Stimulated activated CD8-positive, alpha-beta memory T cell treated with anti-CD3 and anti-CD28 coated beads, Interleukin-15, amount 100 ng/mL, for 4 hours (primary cell): ENCODE measurements at regions not wholly inside any gene's neighbourhood (a gene's known extent, or its start where the extent isn't known, plus 50 kb on each side); places are given as distances from the start of the nearest gene placed in this dataset.
"Not testable (repeated sequence)": the region's sequence is repeated elsewhere in the genome, so short reads cannot be mapped to it uniquely, and the experiment has no call there.

Experiments used
- DNase-seq, 2 donors: peaks; one replicate each; pipeline ENCODE4 v3.0.0-alpha.2; 2020; ENCODE audit warnings: low read depth in 2 of 2

DNA sequence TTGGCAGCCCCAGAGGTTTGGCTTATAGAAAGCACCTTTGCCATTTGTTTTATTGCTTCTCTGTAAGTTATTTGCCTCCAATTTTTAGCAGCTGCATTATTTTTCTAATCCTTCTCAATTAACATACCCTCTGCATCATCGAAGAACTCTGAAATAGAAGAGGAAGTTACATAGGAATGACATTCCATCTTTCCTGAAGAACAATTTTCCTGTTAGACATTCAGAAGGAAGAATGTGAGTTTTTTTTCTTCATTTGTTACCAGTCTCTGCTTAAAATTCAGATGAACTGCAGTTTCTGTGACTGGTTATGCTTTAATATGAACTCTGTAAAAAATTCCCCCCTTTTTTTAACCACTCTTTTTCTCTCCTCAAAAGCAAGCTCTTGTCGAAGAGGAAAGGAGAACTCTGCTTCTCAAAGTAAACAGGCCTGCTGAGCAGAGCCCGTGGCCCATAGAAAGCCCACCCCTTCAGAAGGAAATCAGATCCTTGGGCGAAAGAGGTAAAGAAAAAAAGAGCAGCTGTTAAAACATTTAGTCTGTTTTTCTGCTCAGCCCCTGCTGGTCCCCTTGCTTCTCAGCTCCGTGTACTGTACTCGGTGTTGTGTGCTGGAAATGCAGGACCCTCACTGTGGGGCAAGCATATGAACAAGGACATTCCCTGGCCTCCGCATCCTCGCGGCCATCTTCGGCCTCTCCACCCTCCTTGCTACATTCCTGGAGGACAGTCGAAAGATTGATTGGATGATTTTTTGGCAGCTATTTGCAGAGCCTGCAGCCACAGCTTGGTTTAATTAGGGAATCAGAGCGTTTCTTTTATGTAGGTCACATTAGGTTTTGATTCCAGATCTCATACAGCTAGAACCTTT, 164.4 kb upstream of the LRIG3 start:
- DNase-seq, result no peak

DNA sequence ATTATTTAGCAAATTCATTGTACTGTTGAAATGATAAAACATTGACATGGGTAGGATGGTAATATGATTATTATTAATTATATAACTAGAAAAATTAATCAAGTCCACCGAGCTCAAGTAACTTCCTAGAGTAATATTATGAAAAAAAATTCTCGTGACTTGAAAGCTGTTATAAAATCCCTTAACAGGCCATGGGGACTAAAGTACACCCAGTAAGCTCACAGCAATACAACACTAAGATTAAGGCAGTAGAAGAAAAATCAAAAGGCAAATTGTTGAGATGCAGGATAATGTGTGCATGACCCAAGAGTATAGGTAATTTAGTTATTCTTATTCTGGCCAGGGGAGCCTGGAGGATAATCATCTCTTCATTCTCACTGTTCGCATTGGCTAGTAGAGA, 162.6 kb upstream of the LRIG3 start:
- no peak for DNase-seq

DNA sequence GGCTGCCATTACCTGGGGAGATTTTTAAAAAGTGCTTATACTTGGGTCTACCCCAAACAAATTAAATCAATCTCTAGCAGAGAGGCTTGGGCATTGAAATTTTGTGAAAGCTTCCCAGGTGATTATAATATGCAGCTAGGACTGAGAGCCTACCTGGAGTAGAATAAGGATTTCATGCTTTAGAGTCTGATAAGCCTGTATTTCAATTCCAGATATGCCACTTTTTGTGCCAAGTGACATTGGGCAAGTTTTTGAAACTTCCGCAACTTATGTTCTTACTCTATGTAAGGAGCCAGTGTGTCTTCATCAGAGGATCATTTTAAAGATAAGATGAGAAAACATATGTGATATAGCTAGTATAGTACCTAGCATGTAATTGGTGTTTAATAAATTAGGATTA, 159.8 kb upstream of the LRIG3 start:
- no peak for DNase-seq

DNA sequence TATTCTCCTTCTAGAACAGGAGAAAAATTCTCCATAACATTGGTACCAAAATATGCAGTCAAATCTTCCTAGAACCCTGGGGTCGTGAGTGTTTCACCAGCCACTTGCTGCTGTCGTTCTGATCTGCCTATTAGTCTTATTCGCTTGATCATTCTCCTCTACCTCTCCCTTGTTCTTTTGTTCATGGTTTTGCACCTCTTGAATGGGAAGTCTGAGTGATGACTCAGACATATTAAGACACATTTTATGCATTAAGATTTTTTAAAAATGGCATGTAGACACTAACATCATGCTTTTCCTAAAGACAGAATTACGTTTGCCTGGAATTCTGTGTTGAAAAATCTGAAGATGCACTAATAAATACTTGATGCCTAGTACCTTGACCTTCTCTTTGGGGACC, 159.2 kb upstream of the LRIG3 start:
- no peak for DNase-seq

DNA sequence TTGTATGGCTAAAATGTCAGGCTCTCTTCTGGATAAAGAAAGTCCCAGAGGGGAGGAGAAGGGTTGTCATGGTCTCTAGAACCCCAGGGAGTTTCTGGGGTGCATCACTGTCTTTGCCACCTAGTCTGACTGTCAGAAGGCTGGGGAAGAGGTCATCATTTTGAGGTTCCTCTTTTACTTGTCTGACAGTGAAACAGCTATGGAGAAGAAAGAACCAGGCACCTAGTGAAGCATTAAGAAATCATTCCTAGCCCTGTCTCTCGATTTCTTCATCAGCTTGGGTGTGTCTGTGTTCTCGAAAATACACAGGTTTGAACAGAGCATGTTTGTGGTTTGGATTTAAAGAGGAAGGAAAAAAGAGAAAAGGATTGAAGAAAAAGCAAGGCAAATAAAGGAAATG, 158.7 kb upstream of the LRIG3 start:
- DNase-seq, result no peak

DNA sequence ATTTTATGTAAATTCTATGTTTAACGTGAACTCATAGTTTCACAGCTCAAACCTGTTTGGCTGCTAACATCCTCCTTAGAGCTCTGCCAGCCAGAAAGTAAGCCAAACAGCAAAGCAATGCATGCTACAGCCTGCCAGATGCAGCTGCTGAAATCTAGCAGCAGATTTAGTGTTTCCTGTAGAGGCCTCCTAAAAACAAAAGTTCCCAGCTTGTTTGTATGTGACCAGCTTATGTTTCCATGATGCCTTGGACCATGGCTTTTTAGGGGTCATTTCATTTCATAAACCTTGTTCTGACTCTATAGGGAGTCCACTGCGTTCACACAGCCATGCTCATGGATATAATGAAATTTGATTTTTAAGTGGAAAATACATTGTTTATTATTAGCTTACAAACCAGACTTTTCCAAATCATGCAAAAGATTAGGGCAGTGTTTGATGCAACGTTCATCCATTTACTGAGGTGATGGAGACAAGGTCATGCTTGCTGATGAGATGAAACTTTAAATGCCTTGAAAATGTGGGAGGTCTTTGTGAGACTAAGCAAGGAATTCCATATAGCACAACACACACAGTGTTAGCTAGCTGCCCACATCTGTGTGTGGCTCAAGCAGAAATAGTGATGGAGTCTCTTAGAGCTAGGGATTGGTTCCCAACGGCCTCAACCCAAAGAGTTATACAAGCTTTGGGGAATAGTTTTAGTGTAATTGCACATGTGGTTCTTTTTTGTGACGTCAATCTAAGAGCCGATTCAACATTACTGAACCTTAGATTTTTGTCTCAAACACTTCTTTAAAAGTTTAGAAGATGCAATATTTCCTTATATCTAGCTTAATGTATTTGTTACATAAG, 157.5 kb upstream of the LRIG3 start:
- no peak for DNase-seq

DNA sequence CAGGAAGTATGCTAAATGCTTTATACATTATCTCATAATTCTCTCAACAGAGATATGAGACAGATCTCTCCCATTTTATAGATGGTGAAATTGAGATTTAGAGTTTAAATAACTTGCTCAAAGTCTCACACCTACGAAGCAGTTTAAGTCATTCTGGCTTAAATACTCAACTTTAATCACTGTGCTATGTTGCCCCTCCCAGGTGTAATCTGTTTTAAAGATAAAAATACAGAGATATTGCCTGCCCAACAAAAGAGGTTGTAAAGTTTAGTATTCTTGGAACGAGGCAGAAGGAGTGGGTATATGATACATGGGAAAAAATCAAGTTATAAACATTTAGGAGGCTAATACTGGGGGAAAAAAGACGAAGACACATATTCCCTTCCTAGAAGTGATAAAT, 156.8 kb upstream of the LRIG3 start:
- DNase-seq, result no peak

DNA sequence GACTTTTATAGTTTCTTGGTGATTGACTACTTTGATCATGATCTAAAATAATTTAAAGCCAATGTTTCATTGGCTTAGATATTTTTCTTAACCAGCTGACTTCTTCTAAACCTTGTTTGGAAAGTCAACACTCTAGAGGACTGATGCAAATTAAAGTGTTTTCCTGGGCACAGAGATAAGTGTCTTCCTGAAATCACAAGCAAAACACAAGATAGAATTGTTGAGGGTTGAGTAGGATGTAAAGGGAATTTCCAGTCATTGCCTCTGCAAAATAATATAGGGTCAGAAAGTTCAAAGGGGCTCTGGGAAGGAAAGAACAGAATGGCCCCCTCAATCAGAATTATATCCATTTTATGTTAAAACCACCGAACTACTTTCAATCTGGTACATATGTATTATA, 156.3 kb upstream of the LRIG3 start:
- DNase-seq, result no peak

DNA sequence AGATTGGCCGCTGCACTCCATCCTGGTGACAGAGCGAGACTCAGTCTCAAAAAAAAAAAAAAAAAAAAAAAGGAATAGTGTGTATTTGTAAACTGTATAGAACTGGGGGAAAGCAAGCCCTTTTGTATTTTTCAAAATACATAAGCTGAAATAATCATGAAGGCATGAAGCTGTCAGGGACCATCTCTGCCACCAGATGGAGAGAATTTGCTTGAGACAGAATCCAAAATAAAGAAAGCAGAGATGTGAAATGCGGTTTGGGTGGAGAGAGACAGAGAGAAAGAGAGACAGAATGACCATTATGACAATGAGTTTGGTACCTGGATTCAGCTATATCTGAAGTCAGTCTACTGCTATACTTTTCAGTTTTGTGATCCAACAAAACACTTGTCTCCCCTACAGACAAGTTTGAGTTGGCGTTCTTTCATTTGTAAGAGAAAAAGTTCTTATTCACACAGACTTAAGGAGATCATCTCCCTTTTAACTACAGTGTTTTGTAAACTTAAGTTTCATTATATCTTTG, 155.7 kb upstream of the LRIG3 start:
- no peak for DNase-seq

DNA sequence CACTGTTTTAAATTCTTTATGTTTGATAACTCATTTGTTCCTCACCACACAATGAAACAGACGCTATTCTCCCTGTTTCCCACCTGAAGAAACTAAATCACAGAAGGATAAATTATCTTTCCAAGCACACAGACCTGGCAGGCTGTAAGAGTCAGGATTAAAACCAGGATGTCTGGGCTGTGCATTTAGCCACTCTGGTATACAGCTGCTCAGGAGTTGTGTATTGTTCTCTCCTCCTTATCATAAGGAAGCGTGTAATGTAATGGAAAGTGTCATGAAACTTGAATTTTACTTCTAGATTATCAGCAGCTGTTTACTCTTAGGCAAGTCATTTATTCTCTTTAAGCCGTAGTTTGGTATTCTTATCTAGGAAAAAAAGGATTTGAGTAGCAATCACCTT, 154.8 kb upstream of the LRIG3 start:
- DNase-seq, result no peak

DNA sequence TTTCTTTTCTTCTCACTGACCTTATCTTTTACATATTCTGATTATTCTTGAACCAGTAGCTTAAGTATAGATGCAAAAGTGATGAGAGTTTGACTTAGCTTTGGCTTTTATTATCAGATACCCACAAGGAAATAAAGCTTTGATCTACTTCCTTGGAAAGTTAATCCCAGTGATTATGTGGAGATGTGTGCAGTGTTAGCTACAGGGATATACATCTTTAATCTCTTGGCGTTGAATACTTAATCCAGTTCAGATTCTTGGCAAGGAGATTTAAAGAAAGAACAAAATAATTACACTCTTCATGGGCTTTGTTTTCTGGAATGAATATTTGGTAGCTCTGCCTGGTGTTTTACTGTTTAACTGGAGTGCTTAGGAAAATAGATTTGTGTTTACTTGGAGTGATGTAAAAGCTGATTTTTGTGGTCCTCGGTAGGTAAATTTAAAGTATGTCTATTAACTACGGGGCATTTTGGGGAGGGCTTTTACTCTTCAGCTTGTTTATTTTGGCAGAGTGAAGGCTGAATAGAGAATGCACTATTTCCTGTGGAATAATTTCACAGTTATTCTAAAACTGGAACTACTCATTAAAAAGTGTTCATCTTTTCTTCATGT, 150.1 kb upstream of the LRIG3 start:
- DNase-seq, result no peak

DNA sequence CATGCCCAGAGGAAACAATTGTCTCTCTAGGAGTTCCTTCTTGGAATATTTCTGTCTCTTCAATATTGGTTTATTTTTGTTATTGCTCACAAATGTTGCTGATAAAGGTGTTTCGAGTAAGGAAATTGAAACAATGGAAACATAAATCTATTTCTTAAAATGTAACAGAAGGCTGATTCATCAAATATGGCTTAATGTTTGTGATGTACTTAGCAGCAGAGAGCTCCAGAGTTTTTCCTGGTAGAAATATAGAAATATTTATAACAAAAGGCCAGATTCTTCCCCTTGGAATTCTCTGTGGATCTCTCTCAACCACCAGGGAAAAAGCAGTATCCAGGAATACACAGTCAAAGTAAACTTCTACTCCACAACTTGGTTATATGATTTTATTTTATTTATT, 149.2 kb upstream of the LRIG3 start:
- no peak for DNase-seq

DNA sequence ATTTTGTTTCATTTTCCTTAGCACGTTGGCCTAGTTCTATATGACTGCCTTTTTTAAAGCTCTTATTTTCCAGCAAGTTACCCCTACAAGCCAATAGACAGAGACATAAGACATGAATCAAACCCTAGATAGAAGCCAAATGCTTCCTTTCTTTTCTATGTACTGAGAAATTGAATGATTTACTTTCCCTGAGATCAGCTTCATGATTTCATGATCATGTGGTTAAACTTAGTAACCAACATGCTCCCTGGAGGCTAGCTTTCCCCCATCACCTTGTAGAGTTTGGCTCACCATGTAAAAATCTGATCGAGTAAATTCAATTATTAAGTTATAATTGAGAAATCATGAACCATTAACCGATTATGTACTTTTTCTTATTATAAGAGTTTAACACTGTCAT, 148.1 kb upstream of the LRIG3 start:
- no peak for DNase-seq

DNA sequence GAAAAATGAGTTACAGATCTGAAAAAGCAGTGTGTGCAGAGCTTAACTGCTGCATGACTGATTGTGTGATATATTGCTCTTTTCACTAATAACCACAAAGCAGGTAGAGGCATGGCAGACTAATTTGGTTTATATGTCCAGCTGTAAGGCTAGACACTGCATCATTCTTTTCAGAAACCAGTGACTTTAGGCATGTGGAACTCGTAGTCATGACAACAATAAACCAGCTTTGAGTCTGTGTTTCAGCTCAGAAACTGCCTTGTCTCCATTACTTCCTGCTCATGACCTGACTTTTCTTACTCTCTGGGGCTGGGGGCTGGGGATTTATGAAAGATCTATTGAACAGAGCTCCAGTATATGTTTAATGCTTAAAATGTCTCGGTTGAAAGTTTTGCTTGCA, 146.8 kb upstream of the LRIG3 start:
- no peak for DNase-seq

DNA sequence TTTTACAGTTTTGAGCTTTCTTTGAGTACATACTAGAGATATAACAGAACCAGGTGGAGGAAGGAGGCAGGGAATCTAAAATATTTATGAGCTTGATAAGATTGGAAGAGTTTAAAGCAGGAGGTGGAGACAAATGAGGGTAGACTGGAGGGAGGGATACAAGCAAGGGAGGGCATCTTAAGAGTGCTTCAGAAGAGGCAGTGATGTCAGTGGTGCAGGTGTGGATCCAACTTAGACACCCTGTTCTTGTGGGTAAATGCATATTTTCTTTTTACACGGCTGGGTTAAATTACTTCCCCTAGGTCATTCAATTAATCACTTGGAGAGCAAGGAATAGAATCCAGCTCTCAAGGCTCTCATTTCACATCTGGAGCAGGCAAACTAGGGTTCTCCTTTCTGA, 146.1 kb upstream of the LRIG3 start:
- DNase-seq, result no peak

DNA sequence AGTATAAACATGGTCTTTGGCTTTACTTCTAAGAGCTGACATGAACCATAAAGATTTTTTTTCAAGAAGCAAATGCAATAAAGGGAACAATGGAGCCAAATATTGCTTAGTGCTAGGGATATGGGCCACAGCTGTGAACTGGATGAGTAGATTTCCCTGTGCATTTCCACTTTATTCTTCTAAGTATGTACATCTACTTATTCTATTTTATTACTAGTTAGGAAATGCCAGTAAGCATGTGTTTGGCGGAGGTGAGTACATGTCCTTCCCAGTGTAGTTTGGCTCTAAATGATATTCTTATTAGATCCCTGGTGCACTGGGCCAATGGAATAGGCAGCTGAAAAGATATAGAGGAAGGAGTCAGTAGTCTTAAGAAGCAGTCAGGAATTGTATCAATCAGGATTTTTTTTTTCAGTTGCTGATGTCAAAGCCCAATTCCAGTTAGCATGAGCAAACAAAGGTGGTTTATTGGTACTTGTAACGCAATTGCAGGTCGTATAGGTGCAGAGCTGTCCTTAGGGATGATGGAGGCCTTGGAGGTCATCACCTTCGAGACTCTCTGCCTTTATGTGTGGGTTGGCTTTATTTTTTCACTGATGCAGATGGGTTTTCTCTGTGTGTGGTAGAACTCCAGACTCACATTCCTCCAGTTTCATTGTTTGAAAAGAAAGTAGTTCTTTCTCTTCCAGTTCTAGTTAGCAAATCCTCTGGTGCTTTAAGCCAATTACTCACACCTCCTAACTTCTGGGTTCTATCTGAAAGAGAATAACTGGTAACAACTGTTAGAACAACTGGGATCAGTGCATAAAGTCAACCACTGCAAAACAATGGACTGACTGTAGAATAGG, 139.0 kb upstream of the LRIG3 start:
- DNase-seq, result no peak

DNA sequence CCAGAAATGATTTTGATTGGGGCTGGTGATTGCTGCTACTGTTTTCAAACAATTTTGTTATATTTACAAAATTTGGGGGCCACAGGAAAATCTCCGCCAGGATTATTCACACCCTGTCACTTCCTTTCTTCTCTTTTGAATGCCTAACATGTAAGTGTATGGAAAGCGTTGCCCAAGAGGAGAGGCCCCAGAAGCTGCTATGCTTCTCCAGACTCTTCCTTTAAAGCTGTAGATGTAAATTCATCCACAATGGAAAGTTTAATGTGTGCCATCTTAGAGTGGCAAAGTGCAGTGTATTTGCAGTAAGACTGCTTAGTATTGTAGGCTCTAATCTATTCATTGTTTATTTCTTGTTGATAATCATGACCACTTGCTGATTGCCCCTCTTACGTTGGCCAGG, 136.7 kb upstream of the LRIG3 start:
- DNase-seq, result no peak

DNA sequence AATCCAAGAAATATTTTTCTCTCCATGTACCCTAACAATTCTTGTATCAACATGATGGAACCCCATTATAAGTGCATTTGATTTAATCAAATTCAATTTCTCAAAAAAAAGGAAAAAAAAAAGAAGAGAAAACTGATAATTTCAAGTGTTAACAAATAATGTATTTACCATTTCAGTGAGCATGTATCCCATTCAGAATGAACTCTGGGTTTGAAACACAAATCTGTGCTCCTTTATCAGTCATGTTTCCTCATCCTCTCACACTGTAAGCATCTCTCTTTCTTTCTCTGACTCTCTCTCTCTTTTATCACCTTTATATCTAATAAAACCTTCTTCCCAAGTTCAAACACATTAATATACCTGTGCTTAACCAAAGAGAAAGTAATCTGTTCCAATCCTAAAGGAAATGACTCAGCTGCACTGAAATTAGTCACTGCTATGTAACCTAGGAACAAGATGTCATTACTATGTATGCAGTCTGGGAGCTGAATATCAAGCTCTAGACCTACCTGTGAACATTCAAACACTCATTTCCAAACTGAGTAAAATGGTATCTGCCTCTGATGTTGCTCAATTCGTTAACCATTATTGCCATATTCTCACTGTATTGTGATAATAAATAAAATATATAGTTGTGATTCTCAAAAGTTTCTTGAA, 135.0 kb upstream of the LRIG3 start:
- DNase-seq, result no peak

DNA sequence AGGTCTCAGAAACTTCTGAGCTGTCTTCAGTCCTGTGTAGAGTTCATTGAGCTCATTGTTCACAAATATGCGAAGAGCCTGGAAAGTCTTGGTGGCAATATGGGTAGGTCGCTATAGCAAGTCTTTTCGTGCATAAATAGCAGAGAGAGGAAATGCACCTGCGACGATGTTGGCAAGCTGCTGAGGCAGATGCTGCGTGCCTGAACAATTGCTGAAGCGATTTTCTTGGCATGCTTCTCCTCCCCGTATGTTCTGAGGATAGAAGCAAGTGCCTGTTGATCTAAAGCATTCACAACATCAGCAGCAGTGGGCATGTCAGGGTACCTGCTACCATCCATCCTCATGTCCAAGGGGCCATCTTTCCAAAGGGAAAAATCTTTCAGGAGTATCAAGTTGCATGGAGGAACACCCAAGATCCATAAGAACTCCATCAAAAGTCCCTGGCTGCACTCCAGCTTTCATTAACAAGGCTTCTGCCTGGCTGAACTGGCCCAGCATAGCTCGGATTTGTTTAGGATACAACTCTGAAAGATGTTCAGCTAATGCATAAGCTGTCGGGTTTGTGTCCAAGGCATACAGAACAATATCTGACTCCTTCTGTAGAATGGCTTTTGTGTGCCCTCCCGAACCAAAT, 133.1 kb upstream of the LRIG3 start:
- DNase-seq, result not testable (repeated sequence)

DNA sequence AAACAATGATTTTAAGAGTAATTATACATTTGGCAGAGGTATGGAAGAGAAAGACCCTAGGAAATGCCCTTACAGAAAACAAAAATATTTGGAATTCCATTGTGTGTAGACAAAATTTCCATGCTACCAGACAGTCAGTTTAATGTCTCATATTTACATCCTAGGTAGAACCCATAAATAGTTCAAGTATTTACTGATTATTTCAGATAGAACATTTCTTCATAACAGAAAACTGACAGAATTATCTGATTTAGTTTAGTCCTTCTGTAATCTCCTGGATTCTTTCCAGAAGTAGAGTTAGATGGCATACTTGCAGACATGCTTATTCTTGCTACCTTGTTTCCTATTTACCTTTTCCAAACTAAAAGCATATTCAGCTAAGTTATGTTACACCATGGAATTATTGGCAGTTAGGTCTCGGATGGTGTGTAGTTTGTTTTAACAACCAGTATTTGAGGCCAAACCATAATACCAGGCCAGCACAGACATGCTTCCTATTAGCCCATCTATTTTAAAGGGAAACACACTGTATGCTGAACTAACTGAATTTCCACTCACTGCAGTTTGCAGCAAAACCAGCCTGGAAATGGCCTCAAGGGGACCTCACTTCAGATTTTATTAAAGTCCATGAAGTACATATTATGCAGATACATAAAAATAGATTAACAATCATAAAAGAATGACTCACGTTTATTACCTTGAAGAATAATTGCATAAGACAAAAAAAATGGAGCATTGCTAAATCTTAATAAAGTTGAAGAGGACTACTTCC, 126.6 kb upstream of the LRIG3 start:
- DNase-seq, result no peak
